Lower leg skin (tissue), 3 donors: ENCODE measurements at regions not wholly inside any gene's neighbourhood (a gene's known extent, or its start where the extent isn't known, plus 50 kb on each side); places are given as distances from the start of the nearest gene placed in this dataset.

ENCODE experiments used
- POLR2A ChIP-seq, 2 donors: fragments of 450-650 bp; IDR thresholded peaks; one replicate each; pipeline ENCODE4 v1.6.1; 2016 to 2017; ENCODE audit warnings: antibody characterized with exemption in 2 of 2, mild to moderate bottlenecking in 1 of 2, moderate library complexity in 1 of 2
- TF ChIP-seq, protein P1 (sequence below), 3 donors: fragments of 450-650 bp; IDR thresholded peaks; one replicate each; pipeline ENCODE4 v1.5.1; 2016; ENCODE audit warnings: antibody characterized with exemption in 3 of 3, mild to moderate bottlenecking in 3 of 3, moderate library complexity in 2 of 3

DNA sequence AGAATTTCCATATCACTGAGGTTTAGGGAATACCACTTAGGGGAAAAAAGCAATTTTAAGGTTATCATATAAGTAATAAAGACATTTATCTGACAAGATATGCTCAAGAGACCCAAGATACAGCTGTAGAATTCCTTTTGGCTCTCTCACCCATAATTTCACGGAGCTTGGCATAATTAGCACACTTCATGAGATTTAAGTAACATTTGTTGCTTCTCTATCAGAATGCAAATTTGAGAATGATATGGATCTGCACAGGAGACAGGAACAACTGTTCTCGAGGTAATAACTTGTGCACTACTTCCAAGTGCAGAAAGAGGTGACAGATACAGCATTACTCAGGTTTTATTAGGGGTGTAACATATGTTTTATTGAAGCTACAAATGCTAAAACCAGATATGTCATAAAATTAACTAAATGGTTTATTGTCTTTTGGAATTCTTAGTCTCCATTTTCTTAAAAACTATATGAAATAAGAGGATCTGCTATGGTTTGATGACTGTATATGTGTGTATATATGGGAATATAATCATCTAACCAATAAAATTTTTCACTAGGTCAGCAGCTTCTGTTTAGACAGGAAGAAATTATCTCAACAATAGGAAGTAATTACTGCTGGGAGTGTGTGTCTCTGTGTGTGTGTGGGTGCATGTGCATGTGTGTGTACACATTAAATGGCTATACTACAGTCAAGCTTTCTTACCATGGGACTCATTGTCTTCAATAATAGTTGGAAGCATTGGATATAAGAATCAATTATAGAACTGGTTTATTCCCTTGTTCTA lies 401.3 kb downstream of the PCDH17 start:
- TF ChIP-seq, protein P1, sequence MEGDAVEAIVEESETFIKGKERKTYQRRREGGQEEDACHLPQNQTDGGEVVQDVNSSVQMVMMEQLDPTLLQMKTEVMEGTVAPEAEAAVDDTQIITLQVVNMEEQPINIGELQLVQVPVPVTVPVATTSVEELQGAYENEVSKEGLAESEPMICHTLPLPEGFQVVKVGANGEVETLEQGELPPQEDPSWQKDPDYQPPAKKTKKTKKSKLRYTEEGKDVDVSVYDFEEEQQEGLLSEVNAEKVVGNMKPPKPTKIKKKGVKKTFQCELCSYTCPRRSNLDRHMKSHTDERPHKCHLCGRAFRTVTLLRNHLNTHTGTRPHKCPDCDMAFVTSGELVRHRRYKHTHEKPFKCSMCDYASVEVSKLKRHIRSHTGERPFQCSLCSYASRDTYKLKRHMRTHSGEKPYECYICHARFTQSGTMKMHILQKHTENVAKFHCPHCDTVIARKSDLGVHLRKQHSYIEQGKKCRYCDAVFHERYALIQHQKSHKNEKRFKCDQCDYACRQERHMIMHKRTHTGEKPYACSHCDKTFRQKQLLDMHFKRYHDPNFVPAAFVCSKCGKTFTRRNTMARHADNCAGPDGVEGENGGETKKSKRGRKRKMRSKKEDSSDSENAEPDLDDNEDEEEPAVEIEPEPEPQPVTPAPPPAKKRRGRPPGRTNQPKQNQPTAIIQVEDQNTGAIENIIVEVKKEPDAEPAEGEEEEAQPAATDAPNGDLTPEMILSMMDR (IDR thresholded peaks at IDR 0.05) = no peak
- no peak for TF ChIP-seq POLR2A (IDR thresholded peaks at IDR 0.05)
